ENCODE measurements at regions not wholly inside any gene's neighbourhood (a gene's known extent, or its start where the extent isn't known, plus 50 kb on each side); places are given as distances from the start of the nearest gene placed in this dataset.
"Not testable (repeated sequence)": the region's sequence is repeated elsewhere in the genome, so short reads cannot be mapped to it uniquely, and the experiment has no call there.

DNA sequence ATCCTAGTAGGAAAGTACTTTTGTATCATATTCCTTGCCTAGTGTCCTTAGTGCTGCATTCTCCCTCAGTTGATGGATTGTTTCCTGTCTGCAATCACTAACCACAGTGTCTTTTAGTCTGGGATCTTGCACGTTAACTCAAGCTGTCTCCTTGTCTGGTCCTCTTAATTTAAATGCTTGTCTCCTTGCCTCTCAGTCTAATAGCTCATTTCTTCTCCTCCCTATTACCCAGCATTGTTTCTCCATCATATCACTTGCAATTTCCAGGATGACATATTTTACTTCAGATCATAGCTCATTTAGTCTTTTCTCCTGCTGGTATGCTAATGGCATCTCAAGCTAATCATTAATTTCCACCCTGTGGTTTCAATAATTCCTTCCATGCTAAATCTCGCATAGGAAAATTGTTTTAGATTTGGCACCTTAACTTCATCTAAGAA lies 2052.0 kb upstream of the C9orf72 start:
- Mint-ChIP-seq H3K4me3 (ENCODE audit: unreplicated experiment) (peak overlapping the region; percentile 4), H3K9me3 (ENCODE audit: unreplicated experiment) (peaks cover 6% of the 10 kb centered on the region), H3K27me3 (ENCODE audit: unreplicated experiment) (peaks cover 3% of the 10 kb centered on the region), H3K36me3 (ENCODE audit: unreplicated experiment) (peaks cover 5% of the 10 kb centered on the region), H3K4me1 (ENCODE audit: low read depth, unreplicated experiment) (peaks cover 24% of the 10 kb centered on the region), H3K27ac (ENCODE audit: unreplicated experiment) (peak overlapping the region; percentile 25)
- no peak for DNase-seq
- TF ChIP-seq CTCF (IDR thresholded peaks at IDR 0.05; ENCODE audit: partially characterized antibody, unreplicated experiment), result no peak

DNA sequence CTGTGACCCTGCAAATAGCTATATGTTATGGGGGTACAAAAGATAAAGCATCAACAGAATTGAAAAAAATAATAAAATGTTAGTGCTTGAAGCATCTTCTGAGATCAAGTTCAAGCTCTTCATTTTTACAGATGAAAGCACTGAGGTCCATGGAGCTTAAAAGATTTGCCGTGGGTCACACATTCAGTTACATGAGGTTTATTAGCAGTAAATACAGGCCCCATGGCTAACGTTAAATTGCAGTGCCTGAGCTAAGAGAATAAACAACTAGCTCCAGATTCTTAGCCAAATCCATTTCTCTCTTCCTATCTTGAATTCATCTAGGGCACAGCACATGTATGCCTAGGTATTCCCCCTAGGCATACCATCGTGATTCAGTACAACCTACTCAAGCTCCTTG lies 2052.7 kb upstream of the C9orf72 start:
- no peak for TF ChIP-seq CTCF (IDR thresholded peaks at IDR 0.05; ENCODE audit: partially characterized antibody, unreplicated experiment)
- peaks cover 5% of the 10 kb centered on the region for H3K36me3 Mint-ChIP-seq (ENCODE audit: unreplicated experiment)
- H3K4me1 Mint-ChIP-seq (ENCODE audit: low read depth, unreplicated experiment), result peaks cover 24% of the 10 kb centered on the region
- peaks cover 6% of the 10 kb centered on the region for H3K9me3 Mint-ChIP-seq (ENCODE audit: unreplicated experiment)
- no peak overlapping the region for H3K27ac Mint-ChIP-seq (ENCODE audit: unreplicated experiment)
- DNase-seq, result no peak
- no peak overlapping the region for H3K4me3 Mint-ChIP-seq (ENCODE audit: unreplicated experiment)
- H3K27me3 Mint-ChIP-seq (ENCODE audit: unreplicated experiment), result peaks cover 3% of the 10 kb centered on the region

DNA sequence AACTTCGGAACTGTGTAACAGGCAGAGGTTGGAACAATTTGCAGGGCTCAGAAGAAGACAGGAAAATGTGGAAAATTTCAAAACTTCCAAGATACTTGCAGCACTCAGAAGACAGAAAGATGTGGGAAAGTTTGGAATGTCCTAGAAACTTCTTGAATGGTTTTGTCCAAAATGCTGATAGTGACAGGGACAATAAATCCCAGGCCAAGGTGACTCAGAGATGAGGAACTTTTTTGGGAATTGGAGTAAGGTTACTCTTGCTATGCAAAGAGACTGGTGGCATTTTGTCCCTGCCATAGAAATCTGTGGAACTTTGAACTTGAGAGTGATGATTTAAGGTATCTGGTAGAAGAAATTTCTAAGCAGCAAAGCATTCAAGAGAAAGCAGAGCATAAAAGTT lies 2055.6 kb upstream of the C9orf72 start:
- not testable (repeated sequence) for H3K9me3 Mint-ChIP-seq (ENCODE audit: unreplicated experiment); H3K4me1 Mint-ChIP-seq (ENCODE audit: low read depth, unreplicated experiment); H3K27ac Mint-ChIP-seq (ENCODE audit: unreplicated experiment); H3K36me3 Mint-ChIP-seq (ENCODE audit: unreplicated experiment); DNase-seq; H3K27me3 Mint-ChIP-seq (ENCODE audit: unreplicated experiment); H3K4me3 Mint-ChIP-seq (ENCODE audit: unreplicated experiment)

DNA sequence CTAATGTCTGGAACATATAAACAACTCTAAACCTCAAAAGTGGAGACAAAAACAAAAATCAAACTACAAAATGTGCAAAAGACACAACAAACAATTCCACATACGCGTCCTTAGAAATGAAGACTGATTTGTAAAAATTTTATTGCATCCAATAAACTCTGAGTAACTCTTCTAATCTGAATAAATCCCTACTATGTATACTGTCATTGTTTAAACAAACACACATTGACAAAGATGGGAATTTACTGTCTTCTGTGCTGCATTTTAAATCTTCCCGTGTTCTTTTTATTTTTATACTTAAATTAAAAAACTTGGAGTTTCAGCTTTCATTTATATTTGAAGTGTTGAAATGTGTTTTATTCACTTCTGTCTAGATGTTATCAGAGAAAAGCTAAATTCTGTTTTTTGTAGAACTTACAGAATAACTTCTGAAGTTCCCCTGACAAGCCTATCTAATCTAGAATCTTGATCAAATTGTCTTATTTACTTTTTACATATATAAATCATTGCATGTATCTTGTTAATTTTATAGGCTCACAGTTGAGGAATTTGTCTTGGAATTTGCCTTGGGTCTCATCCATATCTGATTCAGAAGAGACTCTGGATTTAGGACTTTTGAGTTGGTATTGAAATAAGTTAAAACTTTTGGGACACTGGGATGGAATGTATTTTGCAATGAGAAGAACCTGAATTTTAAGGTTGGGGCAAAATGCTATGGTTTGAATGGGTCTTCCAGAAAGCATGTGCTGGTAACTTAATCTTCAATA lies 2064.4 kb upstream of the C9orf72 start:
- TF ChIP-seq CTCF (IDR thresholded peaks at IDR 0.05; ENCODE audit: partially characterized antibody, unreplicated experiment), result no peak
- Mint-ChIP-seq H3K27ac (ENCODE audit: unreplicated experiment) (no peak overlapping the region), H3K27me3 (ENCODE audit: unreplicated experiment) (no peaks in the 10 kb centered on the region), H3K9me3 (ENCODE audit: unreplicated experiment) (no peaks in the 10 kb centered on the region), H3K36me3 (ENCODE audit: unreplicated experiment) (no peaks in the 10 kb centered on the region), H3K4me3 (ENCODE audit: unreplicated experiment) (no peak overlapping the region), H3K4me1 (ENCODE audit: low read depth, unreplicated experiment) (no peaks in the 10 kb centered on the region)
- no peak for DNase-seq

GRCh38 chr9:29640507-29640906 lies 2067.2 kb upstream of the C9orf72 start:
- no peak for TF ChIP-seq CTCF (IDR thresholded peaks at IDR 0.05; ENCODE audit: partially characterized antibody, unreplicated experiment)
- H3K27me3 Mint-ChIP-seq (ENCODE audit: unreplicated experiment), result no peaks in the 10 kb centered on the region
- no peak for DNase-seq
- H3K27ac Mint-ChIP-seq (ENCODE audit: unreplicated experiment), result no peak overlapping the region
- H3K9me3 Mint-ChIP-seq (ENCODE audit: unreplicated experiment), result no peaks in the 10 kb centered on the region
- H3K4me3 Mint-ChIP-seq (ENCODE audit: unreplicated experiment), result no peak overlapping the region
- no peaks in the 10 kb centered on the region for H3K4me1 Mint-ChIP-seq (ENCODE audit: low read depth, unreplicated experiment)
- H3K36me3 Mint-ChIP-seq (ENCODE audit: unreplicated experiment), result no peaks in the 10 kb centered on the region
